COLO668 (cell line): ENCODE measurements at regions not wholly inside any gene's neighbourhood (a gene's known extent, or its start where the extent isn't known, plus 50 kb on each side); places are given as distances from the start of the nearest gene placed in this dataset.

ENCODE experiments used
- DNase-seq: peaks from one replicate; lab custom pipeline; 2025; ENCODE audit not compliant: unreplicated experiment; lab: John Stamatoyannopoulos, UW

DNA sequence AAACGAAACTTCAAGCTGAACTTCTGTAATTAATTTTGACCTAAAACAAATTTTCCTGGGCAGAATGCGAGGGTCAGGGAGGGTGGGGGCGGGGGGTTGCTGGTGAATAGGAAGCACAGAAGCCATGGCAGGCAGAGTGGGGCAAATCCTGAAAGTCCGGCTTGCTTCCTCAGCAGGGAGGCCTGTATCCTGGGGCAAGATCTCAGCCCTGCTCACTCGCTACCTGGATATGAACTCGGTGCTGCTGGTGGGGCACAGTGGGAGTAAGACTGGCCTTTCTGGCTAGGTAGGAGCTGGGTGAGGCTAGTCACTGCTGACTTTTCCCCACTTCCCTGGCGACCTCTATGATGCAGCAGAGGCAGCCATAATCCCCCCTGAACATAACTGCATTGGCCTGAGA is 168.9 kb upstream of the CHORDC1 start:
- DNase-seq: no peak

DNA sequence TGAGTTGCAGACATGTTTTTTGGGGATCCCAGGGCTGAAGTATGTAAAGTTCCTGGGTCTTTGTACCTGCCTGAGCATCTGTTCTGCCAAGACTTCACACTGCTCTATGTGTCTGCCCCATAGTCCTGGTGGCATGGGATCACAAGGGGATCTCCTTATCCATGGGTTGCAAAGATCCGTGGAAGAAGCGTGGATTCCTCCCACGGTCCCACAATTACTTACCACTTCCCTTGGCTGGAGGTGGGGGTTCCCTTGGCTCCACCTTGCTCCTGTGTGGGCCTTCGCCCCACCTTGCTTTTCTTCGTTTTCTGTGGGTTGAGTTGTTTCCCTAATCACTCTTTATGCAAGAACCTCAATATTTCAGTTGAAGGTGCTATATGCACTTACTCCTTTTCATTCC is 157.4 kb upstream of the CHORDC1 start:
- DNase-seq: no peak

DNA sequence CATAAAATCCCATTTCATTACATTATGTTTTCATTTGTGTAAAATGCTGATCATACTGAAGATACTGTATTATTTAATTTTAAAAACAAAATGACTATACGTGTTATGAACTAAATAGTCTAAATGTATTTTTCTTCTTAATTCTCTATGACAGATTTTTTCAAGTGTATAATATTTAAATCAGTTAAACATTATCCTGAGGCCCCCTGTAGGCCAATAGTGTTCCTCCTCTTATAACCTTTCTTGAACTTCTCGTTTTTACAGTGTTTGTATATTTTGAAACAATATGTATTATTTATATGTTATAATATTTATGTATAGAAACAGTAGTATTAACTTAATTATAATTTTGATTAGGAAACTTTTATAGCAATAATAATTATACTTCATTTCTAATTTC is 151.1 kb upstream of the CHORDC1 start:
- no peak for DNase-seq

DNA sequence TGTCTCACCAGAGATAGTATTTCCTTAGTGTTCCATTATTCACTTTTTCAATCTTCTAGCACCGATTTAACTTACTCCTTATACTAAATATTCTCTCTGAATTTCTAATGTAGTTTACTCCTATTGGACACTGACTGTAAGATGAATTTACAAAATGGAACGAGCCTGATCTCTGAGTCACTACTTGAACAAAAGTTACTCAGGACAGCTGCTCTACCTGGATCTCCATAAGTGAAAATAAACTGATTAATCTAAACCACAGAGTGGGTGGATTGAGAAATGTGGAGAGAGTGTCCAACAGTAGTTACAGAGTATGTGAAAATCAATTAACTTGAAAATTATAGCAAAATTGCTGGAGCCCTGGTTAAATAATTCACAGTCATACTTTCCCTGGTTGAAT is 141.7 kb upstream of the CHORDC1 start:
- DNase-seq: no peak

DNA sequence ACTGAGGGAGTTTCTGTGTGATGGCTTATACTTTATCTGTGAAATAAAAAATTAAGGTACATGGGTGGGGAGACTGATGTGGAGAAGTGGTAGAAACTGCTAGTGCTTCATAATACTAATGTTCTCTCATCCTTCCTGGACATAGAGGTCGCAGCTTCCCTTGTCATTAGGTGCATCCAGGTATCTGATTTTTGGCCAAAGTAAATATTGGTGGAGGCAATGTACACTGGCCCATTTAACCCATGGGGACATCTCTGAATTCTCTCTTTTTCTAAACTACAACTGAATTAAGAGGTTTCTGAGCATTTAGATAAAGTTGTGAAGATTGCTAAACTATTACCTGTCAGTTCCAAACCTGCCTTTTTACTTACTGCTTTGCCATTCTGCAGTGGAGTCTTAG is 140.9 kb upstream of the CHORDC1 start:
- no peak for DNase-seq

DNA sequence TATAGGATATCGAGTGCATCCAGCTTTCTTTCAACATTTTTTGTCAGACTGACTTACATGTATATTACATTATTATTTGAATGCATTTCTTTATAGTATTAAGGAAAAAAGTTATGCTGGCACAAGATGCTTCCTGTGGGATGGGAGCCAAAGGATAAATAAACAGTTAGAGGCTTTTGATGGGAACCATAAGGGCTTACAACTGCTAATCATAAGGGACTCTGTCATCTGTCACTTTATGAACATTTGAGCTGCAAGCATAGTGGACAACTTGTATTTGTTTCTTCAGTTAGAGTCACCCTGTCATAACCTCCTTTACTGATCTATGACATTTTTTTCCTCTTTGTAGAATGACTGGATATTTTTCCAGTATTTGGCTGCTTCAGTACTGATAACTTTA is 132.4 kb upstream of the CHORDC1 start:
- no peak for DNase-seq

DNA sequence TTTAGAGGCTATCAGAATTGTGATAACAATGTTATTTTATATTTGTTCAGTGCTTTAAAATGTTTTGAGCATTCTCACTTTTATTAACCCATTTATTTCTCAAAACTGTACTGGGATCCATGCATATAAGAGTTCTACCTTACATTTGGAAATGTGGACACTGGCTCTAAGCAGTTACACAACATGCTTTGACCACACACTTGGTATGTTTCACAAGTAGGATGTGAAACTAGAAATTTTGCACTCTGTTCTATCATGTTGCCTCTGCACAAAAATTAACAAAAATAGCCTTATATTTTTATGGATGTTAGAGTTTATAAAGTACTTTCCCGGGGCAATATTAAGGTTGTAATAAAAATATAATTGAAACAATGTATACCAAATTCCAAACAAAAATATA is 126.9 kb upstream of the CHORDC1 start:
- no peak for DNase-seq

DNA sequence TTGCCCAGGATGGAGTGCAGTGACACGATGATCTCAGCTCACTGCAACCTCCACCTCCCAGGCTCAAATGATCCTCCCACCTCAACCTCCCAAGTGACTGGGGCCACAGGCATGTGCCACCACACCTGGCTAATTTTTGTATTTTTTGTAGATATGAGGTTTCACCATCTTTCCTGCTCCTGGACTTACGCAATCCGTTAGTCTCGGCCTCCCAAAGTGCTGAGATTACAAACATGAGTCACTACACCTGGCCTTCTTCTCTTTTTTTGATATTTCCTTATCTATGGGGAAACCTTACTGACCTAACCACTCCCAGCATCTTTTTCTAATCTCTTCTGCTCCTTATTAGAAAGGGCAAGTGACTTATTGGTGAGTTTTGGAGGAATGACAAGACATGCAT is 121.7 kb upstream of the CHORDC1 start:
- DNase-seq: no peak

DNA sequence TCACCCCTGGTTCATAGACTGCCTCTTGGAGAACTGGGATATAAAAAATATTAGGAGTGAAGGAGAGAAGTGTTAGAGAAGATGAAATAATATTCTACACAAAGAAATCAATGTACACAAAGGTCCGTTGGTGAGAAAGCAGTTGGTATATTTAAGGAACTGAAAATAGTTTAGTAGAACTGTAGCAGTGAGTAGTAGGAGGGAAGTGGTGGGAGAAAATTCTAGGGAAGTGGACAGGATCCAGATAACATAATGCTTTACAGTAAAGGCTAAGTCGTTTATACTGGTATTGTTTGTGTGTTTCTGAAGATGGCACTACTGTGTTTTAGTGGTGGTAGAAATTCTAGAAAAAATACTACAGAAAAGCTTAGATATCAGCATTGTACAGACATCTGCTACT is 120.8 kb upstream of the CHORDC1 start:
- no peak for DNase-seq

DNA sequence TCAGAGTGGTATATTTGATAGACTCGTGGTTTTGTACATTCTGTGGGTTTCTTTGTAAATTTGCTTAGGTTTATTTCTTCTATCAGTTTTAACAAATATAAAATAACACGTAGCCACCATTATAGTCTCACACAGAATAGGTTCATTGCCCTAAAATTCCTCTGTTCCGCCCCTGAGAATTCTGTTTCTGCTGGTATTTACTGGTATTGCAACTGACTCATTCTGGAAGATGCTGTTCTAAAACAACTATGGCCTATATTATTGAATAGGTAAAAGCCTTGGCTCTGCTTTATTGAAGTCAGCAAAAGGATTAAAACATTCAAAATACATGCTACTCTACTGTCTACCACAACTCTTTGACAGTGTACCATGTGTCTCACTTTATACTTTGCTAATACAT is 119.1 kb upstream of the CHORDC1 start:
- DNase-seq: no peak

DNA sequence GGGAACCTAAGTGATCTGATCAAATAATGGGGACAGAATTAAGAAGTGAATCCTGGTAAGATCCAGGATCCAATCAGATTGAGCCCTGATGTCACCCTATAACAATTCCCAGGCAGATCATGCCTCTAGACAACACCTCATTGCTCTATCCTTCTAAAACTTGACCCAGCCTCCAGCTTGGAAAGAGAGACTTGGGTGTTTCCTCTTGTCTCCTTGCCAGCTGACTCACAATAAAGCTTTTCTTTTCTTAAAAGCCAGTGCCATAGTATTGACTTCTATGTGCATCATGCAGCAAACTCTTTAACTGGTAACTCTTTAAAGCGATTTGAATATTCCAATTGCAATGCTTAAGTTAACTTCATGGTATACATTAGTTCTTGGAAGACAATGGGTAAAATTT is 109.6 kb upstream of the CHORDC1 start:
- DNase-seq: no peak

DNA sequence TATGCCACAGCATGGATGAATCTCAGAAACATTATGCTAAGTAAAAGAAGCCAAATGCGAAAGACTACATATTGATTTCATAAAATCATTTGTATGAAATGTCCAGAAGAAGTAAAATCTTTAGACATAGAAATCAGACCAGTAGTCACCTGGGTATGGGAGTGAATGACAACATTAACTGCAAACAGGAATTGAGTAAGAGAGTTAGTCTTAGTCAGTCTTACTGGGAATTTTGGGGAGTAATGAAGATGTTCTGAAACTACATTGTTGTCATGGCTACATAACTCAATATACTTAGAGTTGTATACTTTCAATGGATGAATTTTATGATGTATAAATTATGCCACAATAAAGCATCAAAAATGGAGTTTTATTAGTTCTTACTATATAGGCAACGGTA is 107.8 kb upstream of the CHORDC1 start:
- DNase-seq: no peak

DNA sequence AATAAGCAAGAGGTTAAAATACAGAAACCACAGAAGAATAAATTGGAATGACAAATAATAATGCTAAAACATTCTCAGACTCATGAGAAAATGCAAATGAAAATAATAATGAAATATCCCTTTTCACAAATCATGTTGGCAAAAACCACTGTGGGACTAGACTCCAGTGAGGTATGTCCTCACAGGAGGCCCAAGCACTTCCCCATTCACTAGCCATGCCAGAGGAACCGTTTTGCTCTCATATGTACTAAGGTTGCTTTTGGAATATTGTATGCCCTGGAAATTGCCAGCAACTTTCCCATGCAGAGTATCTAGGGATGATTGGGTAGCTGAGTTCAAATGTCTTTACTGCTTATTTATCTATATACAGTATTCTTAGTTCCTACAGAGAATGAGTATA is 106.2 kb upstream of the CHORDC1 start:
- DNase-seq: no peak

DNA sequence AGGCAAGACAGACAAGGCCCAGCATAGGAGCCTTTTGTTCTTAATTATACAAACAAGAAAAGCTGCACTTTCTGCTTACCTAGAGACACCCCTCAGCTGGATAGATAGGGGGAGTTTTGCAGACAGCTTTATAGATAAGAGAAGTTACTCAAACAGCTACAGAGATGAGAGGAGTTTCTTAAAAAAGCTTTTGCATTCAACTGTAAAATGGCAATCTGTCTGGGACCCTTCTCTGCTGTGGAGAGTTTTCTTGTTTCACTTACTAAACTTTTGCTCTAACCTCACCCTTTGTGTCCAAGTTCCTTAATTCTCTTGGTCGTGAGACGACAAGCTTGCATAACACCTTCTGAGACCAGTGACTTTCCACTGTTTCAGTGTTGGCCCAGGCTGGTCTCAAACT is 103.8 kb upstream of the CHORDC1 start:
- DNase-seq: no peak

DNA sequence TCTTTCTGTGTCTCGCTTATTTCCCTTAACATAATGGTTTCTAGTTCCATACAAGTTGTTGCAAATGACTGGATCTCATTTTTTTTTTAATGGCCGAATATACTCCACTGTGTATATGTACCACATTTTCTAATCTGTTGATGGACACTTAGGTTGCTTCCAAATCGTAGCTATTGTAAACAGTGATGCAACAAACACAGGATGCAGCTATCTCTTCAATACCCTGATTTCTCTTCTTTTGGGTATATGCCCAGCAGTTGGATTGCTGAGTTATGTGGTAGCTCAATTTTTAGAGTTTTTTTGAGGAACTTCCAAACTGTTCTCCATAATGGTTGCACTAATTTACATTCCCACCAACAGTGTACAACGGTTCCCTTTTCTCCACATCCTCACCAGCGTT is 100.4 kb upstream of the CHORDC1 start:
- DNase-seq: no peak

DNA sequence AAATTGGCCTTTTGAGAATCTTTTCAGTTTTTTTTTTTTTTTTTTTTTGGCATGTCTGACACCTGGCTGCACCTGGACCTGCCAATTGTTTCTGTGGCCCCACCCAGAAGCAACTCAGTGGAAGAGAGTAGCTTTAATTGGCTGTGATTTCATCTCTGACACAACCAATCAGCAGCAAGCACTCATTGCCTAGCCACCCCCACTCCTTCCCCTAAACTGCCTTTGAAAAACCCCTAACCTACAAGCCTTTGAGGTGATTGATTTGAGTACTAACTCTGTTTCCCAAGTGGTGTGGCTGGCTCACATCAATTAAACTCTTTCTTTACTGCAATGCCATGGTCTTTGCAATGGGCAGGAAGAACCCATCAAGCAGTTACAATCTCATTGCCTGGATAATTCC is 98.2 kb upstream of the CHORDC1 start:
- DNase-seq: no peak

DNA sequence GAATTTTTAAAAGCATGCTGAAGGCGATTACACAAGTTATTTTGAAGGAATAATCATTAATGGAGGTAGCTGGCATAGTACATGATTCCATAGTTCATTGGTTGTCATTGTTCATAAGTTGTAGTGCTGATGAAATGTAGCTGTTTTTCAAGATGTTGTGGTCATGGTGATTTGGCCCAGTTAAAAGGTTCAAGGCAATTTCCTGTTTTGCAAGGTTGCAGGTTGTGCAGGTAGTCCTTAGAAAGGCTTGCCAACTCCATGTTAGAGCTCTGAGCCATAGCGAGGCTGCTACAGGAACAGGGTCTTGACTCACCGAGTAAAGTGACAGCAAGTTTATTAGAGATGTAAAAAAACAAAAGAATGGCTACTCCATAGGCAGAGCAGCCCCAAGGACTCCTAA is 95.8 kb upstream of the CHORDC1 start:
- DNase-seq: no peak

DNA sequence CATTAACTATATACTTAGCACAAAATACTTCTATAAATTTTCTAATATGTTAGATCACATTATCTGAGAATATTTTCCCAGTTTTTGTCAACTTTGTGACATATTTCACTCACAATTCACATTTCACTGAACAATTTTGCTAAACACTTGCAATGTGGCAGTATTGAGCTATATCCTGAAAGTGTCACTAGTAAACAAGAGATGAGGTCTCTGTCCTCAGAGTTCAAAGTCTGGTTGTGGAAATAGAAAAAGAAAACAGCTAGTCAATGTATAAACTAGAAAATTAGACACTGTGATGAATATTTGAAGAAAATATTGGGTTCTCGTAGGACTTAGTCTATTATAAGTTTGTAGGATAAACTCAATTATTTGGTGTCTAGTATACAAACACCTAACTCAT is 87.4 kb upstream of the CHORDC1 start:
- DNase-seq: no peak

DNA sequence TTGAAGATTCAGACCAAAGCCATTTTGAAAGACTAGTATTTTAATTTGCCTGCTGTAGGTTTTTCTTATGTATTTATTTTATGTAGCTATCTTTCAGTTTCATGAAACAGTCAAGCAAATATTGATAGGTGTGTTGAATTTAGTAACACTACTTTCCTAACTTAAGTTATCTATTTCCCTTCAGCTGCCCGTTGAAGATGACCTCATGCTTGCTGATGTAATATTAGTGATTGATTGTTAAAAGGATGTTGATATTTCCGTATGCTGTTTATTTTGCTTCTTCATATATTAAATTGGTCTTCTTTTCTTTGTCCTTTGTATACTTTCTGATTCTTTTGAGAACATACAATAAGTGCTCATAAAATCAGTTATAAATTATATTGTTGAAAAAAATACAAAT is 86.8 kb upstream of the CHORDC1 start:
- no peak for DNase-seq

DNA sequence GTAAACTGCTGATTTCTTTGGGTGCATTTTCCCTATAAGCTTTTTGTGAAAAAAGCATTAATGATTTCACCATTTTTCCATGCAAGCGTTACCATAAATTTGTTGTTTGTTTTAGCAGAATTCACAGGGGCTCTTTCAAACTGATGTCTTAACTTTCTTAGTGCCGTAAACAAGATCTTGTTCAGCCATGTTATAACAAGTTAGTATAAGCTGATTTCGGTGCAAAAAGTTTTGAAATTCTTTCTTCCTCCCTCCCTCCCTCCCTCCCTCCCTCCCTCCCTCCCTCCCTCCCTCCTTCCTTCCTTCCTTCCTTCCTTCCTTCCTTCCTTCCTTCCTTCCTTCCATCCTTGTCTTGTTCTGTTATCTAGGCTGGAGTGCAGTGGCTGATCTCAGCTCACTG is 71.7 kb upstream of the CHORDC1 start:
- DNase-seq: no peak

DNA sequence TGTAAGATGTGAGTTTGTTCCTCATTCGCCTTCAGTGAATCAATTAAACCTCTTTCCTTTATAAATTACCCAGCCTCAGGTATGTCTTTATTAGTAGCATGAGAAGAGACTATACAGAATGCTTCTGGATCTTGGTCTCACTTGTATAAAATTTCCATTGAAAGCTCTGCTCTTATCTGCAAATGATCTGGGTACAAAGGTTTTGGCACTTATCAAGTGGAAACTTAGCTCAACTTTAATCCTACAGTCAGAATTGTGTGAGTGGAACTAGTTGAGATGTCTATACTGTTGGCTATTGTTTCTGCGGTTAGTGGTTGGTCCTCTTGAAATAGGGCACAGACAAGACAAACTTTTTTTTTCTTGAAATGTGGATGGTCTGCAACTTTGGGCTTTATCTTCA is 71.2 kb upstream of the CHORDC1 start:
- DNase-seq: no peak

DNA sequence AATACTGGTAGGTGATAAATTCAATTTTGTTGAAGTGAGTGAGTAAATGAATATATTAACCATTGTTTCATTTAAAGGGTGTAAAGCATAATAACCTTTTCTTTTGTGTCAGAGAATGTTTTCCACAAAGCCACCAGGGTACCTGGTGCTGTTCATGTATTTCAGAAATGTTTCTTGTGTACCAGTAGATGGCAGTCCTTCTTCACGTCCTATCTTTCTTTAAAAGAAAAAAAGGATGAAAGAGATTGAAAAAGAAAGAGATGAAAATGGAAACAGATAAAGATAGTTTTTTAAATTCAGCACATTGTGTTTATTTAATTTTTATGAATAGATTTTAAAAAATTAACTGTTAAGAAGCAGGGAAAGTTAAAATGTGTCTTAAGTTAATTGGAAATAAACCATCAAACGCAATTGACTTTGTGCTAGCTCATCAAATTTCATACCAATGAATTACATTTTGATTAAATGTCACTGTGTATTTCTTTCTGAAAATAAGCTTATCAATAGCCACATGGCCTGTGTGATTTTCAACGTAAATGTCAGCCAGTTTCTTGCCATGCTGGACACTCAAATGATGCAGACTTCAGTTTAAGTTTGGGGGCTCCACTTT is 65.5 kb upstream of the CHORDC1 start:
- no peak for DNase-seq

DNA sequence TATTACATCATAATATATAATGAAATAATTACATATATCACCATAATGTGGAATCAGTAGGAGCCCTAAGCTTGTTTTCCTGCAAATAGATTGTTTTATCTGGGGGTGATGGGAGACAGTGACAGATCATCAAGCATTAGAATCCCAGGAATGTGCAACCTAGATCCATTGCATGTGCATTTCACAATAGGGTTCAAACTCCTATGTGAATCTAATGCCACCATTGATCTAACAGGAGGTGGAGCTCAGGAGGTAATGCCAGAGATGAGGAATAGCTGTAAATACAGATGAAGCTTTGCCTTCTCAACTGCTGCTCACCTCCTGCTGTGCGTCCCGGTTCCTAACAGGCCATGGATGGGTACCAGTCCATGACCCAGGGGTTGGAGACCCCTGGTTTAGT is 63.8 kb upstream of the CHORDC1 start:
- no peak for DNase-seq

DNA sequence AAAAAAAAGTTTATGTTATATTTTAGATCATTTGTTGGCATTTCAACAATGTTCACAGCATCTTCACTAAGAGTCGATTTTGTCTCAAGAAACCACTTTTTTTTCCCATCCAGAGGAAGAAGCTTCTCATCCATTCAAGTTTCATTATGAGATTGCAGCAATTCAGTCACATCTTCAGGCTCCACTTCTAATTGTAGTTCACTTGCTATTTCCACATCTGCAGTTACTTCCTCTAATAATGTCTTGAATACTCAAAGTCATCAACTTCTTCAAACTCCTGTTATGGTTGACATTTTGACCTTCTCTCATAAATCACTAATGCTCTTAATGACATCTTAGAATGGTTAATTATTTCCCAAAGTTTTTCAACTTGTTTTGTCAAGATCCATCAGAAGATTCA is 61.3 kb upstream of the CHORDC1 start:
- no peak for DNase-seq
